SKM-1 treated with dmso at 0.1 percent for 144 hours (cell line): ENCODE measurements at regions not wholly inside any gene's neighbourhood (a gene's known extent, or its start where the extent isn't known, plus 50 kb on each side); places are given as distances from the start of the nearest gene placed in this dataset.
"Not testable (repeated sequence)": the region's sequence is repeated elsewhere in the genome, so short reads cannot be mapped to it uniquely, and the experiment has no call there.

ENCODE experiments used
- DNase-seq: peaks from one replicate; lab custom pipeline; 2025; ENCODE audit not compliant: unreplicated experiment; lab: John Stamatoyannopoulos, UW

- DNase-seq = no peak
Observed at GRCh38 chr17:27049104-27049784, 244.7 kb upstream of the WSB1 start.

- DNase-seq = no peak
Observed at GRCh38 chr17:27065588-27065987, 228.3 kb upstream of the WSB1 start.

- no peak for DNase-seq
Observed at GRCh38 chr17:27066315-27066714, 227.6 kb upstream of the WSB1 start.

DNA sequence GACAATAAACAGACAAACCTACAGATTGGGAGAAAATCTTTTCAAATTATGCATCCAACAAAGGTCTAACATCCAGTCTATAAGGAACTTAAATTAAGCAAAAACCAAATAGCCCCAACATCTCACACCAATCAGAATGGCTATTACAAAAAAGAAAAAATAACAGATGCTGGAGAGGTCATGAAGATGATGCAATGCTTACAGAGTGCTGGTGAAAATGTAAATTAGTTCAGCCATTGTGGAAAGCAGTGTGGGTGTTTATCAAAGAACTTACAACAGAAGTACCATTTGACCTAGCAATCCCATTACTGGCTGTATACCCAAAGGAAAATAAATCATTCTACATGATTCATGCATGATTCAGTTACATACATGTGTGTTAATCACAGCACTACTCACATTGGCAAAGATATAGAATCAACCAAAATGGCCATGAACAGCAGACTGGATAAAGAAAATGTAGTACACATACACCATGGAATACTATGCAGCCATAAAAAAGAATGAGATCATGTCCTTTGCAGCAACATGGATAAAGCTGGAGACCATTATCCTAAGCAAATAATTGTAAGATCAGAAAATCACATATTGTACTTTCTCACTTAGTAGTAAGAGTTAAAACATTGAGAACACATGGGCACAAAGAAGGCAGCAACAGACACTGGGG, 223.9 kb upstream of the WSB1 start:
- DNase-seq = no peak

- no peak for DNase-seq
Observed at GRCh38 chr17:27070836-27071235, 223.1 kb upstream of the WSB1 start.

- DNase-seq = no peak
Observed at GRCh38 chr17:27072885-27073284, 221.0 kb upstream of the WSB1 start.

GRCh38 chr17:27076814-27077213, 217.1 kb upstream of the WSB1 start:
- DNase-seq = no peak

GRCh38 chr17:27078296-27078695, 215.6 kb upstream of the WSB1 start:
- DNase-seq = no peak

DNA sequence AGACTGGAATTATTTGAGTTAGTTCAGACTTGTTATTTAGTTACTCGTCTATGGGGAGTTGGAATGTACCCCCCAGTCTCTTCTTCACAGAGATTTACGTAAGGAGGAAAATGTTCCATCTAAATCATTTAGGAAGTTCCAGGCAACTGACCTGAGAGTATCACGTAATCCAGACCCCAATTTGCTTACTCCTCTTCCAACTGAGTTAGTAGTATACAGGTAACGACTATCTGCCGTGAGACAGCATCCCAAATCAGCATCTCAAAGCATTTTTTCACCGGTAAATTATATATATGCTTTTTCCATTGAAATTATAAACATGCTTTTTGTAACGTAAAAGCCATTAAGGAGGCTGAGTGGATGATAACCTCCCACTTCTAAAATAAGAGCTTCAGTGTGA, 214.3 kb upstream of the WSB1 start:
- no peak for DNase-seq

GRCh38 chr17:27081002-27081638, 212.8 kb upstream of the WSB1 start:
- no peak for DNase-seq

- DNase-seq = no peak
Observed at GRCh38 chr17:27082023-27082774, 211.7 kb upstream of the WSB1 start.

DNA sequence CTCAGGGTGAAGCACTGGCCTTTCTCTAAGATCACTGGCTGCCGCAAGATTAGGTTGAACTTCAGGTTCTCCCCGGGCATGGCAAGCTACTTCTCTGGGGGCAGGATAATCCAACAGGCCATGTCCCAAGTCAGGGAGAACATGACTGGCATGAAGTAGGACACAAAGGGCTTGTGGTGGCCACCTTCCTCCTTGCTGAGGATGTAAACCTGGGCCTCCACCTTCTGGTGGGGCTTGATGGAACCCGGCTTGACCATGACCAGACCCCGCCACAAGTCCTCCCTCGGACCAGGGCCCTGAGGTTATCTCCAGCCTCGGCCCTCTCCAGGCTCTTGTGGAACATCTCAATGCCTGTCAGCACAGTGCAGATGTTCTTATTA, 211.1 kb upstream of the WSB1 start:
- DNase-seq = no peak

DNA sequence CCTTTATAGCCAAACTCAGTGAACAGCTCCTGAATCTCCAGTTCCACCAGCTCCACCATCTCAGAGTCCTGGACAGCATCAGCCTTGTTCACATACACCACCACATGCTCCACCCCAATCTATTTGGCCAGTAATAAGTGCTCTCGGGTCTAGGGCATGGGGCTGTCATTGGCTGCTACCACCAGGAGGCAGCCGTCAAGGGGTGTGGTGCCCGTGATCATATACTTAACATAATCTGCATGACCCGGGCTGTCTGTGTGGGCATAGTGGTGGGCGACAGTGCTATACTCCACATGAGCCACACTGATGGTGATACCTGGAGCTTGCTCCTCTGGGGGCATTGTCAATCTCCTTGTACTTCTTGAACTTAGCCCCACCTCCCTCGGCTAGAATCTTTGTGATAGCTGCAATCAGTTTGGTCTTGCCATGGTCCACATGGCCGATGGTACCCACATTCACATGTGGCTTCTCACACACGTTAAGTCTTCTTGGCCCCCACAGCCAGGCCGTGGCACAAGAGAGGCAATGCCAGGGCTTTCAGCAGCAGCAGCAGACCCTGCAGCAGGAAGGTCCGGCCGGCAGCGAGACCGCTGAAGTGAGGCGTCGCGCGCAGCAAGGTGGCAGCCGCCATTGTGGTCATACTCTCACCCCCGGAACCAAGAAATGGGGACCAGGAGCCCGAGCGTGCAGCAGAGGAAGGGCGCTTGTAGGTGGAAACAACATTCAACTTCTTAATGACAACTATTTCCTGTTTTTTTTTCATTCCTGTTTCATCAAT, 210.3 kb upstream of the WSB1 start:
- DNase-seq = no peak

GRCh38 chr17:27085517-27085916, 208.4 kb upstream of the WSB1 start:
- DNase-seq = no peak

DNA sequence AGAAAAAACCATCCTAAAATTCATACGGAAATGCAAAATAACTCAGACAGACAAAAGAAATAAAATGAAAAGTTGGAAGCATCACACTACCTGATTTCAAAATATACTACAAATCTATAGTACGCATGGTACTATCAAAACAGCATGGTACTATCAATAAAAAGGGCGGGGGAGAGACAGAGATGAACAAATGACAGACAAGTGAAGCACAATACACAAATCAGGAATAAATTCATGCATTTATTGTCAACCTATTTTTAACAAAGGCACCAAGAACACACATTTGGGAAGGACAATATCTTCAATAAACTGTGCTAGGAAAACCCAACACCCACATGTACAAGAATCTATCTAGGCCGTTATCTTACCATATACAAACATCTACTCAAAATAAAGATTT, 207.4 kb upstream of the WSB1 start:
- no peak for DNase-seq

- DNase-seq = no peak
Observed at GRCh38 chr17:27087935-27088766, 205.8 kb upstream of the WSB1 start.

- DNase-seq = no peak
Observed at GRCh38 chr17:27088767-27089078, 205.2 kb upstream of the WSB1 start.

GRCh38 chr17:27089079-27089928, 204.6 kb upstream of the WSB1 start:
- DNase-seq = not testable (repeated sequence)

- DNase-seq = no peak
Observed at GRCh38 chr17:27089929-27090247, 204.0 kb upstream of the WSB1 start.
